Mucosa of descending colon (tissue), 3 donors: ENCODE measurements at regions not wholly inside any gene's neighbourhood (a gene's known extent, or its start where the extent isn't known, plus 50 kb on each side); places are given as distances from the start of the nearest gene placed in this dataset.

ENCODE experiments used
- ATAC-seq: fragments of 200-7000 bp; cut with Tn5 transposase; one replicate; pipeline ENCODE4 v1.9.1; 2020; ENCODE audit warnings: mild to moderate bottlenecking, moderate library complexity
- DNase-seq, 3 donors: peaks; one replicate each; pipeline ENCODE4 v3.0.0-alpha.2; 2020
- H3K36me3 ChIP-seq: fragments of 200-600 bp; one replicate; pipeline ENCODE4 v1.8.0; 2021; ENCODE audit warnings: low read depth, mild to moderate bottlenecking
- H3K4me1 ChIP-seq: fragments of 200-600 bp; one replicate; pipeline ENCODE4 v1.8.0; 2021; ENCODE audit warnings: low read depth, mild to moderate bottlenecking
- H3K4me3 ChIP-seq: fragments of 200-600 bp; one replicate; pipeline ENCODE4 v1.8.0; 2021; ENCODE audit warnings: mild to moderate bottlenecking
- H3K9me3 ChIP-seq: fragments of 200-600 bp; one replicate; pipeline ENCODE4 v1.8.0; 2021; ENCODE audit warnings: mild to moderate bottlenecking
- intact Hi-C, 2 donors: fragments of 100-400 bp; cut with DNase I in 1 of 2; cut with micrococcal nuclease in 1 of 2; formaldehyde crosslinking; loops; one replicate each; pipeline versions ENCODE4 v1.11.0 to v1.11.1; 2022; cut with DNase I, micrococcal nuclease
- TF ChIP-seq, protein P1 (sequence below): fragments of 200-600 bp; IDR thresholded peaks from one replicate; pipeline ENCODE4 v1.8.0; 2022; ENCODE audit warnings: antibody characterized with exemption, mild to moderate bottlenecking
- donor health status: DM: no; HTN: no; CAD: no; lungs with moderate emphysema.
- donor health status: DM: no; HTN: no; CAD: no.
- donor health status: DM: no; HTN: yes; CAD: no.

DNA sequence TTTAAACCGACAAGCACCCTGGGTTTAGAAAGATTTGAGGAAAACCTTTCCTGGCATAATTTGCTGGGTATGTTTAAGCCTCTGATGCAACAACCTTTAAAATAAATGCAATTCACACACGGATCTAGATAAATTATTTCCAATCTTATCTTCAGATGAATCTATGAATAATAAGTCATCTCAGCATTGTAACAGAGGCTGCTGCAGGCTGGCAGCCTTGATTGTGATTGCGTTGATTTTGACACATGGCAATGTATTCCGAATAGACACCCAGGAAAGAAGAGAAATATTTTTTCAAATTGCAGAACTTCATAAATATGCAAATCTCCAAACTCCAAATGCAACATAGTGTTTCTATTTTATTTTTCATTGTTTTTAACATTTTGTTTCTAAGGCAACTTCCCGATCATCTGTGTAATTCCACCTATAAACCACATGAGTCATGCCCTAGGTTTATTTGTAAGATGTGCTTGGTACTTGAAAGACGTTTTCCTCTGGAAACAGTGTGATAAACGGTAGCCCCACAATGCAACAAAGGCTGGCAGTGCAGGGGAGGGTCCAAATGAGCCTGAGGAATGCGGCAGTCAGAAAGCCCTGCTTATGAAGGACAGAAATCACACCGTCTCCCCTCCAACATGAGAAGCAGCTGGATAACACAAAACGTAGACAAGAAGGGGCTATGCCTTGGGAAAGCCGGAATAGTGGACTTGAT is 359.0 kb downstream of the BRD1 start:
- intact Hi-C loops, result no loop called here
- ATAC-seq (no peak), DNase-seq (no peak)
- Histone ChIP-seq H3K9me3 (no peaks in the 10 kb centered on the region), H3K4me3 (no peak overlapping the region), H3K4me1 (no peaks in the 10 kb centered on the region), H3K36me3 (no peaks in the 10 kb centered on the region)
- TF ChIP-seq, protein P1, sequence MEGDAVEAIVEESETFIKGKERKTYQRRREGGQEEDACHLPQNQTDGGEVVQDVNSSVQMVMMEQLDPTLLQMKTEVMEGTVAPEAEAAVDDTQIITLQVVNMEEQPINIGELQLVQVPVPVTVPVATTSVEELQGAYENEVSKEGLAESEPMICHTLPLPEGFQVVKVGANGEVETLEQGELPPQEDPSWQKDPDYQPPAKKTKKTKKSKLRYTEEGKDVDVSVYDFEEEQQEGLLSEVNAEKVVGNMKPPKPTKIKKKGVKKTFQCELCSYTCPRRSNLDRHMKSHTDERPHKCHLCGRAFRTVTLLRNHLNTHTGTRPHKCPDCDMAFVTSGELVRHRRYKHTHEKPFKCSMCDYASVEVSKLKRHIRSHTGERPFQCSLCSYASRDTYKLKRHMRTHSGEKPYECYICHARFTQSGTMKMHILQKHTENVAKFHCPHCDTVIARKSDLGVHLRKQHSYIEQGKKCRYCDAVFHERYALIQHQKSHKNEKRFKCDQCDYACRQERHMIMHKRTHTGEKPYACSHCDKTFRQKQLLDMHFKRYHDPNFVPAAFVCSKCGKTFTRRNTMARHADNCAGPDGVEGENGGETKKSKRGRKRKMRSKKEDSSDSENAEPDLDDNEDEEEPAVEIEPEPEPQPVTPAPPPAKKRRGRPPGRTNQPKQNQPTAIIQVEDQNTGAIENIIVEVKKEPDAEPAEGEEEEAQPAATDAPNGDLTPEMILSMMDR, result no peak

DNA sequence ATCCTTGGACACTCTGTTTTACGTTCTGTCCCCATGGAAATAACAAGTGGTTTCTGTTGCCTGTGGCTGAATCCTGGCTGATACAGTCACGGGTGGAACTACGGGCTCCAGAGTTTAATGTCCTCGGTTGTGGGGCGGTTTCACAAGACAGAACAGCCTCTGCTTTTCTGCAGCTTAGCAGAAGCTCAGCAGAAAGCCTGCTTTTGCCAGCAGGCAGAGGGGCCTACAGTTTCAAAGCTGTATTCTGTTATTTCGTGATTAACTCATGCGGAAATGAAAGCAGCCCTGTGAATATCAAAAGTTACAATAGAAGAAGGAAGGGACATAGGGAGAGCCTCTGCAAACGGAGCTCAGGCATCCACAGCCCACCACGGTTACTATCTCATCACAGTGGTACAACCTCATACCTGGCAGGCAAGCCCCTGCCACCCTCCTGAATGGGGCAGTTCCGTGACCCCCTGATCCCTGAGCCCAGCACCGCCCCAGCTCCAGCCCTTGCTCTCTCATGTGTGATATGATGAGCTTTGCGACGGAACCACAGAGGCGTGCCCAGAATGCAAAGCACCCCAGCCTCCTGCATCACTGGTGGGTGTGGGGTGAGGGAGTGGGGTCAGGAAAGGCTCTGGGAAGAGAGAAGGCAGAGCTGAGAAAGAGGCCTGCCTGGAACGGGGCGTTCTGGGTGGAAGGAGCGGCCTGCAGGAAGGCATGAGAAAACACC is 360.6 kb downstream of the BRD1 start:
- Histone ChIP-seq H3K9me3 (no peaks in the 10 kb centered on the region), H3K4me3 (no peak overlapping the region), H3K4me1 (no peaks in the 10 kb centered on the region), H3K36me3 (no peaks in the 10 kb centered on the region)
- DNase-seq, result no peak
- TF ChIP-seq, protein P1, result no peak
- intact Hi-C loops, result no loop called here
- no peak for ATAC-seq

DNA sequence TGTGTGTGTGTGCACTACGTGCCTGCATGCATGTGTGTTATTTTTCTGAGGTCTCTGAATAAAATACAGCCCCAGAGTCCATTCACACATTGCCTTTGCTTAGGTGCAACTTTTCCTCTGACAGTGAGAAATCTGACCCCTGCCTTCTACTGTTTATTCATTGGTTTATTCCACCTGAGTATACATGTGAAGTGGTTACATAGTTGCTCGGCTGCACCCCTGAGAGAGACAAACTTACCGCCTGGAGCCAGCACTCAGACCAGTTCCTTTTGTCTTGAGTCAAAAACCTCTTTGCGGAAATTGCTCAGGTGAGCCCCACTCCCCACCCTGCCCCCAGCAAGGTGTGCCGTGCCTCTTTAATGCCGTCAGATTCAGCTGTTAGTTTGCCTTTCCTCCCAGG is 363.6 kb downstream of the BRD1 start:
- ATAC-seq (no peak), DNase-seq (no peak)
- H3K4me3 ChIP-seq, result no peak overlapping the region
- intact Hi-C loops, result no loop called here
- H3K36me3 ChIP-seq, result no peaks in the 10 kb centered on the region
- H3K4me1 ChIP-seq, result no peaks in the 10 kb centered on the region
- H3K9me3 ChIP-seq, result no peaks in the 10 kb centered on the region
- TF ChIP-seq, protein P1, result no peak

DNA sequence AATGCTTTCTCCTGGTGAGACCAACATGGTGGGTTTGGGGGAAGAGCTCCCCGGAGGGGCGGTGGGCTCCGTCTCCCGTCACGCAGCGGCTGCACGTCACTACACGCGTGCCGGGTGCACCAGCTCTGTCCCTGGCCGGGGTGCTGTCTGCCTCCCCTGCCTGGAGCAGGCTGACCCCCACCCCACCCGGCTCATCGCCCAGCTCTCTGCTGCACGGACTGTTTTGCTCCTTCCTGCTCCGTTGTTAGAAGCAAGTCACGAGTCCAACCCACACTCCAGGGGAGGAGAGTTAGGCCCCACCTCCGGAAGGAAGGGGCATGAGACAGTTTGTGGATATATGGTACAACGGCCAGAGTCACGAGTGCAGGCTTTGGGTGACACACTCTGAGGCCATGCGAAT is 364.9 kb downstream of the BRD1 start:
- DNase-seq, result no peak
- Histone ChIP-seq H3K36me3 (no peaks in the 10 kb centered on the region), H3K4me3 (no peak overlapping the region), H3K9me3 (no peaks in the 10 kb centered on the region), H3K4me1 (no peaks in the 10 kb centered on the region)
- TF ChIP-seq, protein P1, result no peak
- intact Hi-C loops, result no loop called here
- no peak for ATAC-seq

DNA sequence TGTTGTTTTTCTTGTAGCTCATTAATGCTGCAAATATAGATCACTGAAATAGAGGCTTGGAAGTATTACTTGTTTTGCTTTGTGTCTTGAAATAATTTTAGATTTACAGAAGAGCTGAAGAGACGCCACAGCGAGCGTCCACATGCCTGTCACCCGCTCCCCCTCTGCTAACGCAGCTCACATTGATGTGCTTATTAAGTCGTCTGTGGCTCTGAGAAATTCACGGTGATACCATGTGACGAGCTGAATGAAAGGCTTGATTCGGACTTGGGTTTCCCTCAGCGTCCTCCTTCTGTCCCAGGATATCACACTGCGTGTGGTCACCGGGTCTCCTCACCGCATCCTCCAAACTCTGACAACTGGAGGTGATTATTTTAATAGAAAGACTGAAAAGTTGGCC is 365.4 kb downstream of the BRD1 start:
- intact Hi-C loops, result no loop called here
- no peak for DNase-seq
- no peaks in the 10 kb centered on the region for H3K9me3 ChIP-seq
- TF ChIP-seq, protein P1, result no peak
- no peaks in the 10 kb centered on the region for H3K4me1 ChIP-seq
- no peak for ATAC-seq
- H3K4me3 ChIP-seq, result no peak overlapping the region
- H3K36me3 ChIP-seq, result no peaks in the 10 kb centered on the region
